ENCODE measurements at regions not wholly inside any gene's neighbourhood (a gene's known extent, or its start where the extent isn't known, plus 50 kb on each side); places are given as distances from the start of the nearest gene placed in this dataset.

DNA sequence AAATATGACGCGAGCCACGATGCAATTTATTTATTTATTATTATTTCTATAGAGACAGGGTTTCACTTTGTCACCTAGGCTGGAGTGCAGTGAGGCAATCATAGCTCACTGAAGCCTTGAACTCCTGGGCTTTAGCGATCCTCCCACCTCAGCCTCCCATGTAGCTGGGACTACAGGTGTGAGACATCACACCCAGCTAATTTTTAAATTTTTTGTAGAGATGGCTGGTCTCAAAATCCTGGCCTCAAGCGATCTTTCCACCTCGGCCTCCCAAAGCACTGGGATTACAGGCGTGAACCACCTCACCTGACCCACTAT lies 63.6 kb downstream of the IRF2BP2 start:
- TF ChIP-seq, protein P1, sequence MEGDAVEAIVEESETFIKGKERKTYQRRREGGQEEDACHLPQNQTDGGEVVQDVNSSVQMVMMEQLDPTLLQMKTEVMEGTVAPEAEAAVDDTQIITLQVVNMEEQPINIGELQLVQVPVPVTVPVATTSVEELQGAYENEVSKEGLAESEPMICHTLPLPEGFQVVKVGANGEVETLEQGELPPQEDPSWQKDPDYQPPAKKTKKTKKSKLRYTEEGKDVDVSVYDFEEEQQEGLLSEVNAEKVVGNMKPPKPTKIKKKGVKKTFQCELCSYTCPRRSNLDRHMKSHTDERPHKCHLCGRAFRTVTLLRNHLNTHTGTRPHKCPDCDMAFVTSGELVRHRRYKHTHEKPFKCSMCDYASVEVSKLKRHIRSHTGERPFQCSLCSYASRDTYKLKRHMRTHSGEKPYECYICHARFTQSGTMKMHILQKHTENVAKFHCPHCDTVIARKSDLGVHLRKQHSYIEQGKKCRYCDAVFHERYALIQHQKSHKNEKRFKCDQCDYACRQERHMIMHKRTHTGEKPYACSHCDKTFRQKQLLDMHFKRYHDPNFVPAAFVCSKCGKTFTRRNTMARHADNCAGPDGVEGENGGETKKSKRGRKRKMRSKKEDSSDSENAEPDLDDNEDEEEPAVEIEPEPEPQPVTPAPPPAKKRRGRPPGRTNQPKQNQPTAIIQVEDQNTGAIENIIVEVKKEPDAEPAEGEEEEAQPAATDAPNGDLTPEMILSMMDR (IDR thresholded peaks at IDR 0.05): no peak
- TF ChIP-seq POLR2A (IDR thresholded peaks at IDR 0.05): no peak
